IPS DF 19.7 (cell line): ENCODE measurements at regions not wholly inside any gene's neighbourhood (a gene's known extent, or its start where the extent isn't known, plus 50 kb on each side); places are given as distances from the start of the nearest gene placed in this dataset.

Experiments used
- DNase-seq: peaks from one replicate; pipeline ENCODE4 v3.0.0-alpha.2; 2013; ENCODE audit warnings: low read depth, low spot score

GRCh38 chr2:150981826-150982225 lies 279.8 kb downstream of the RBM43 start:
- no peak for DNase-seq

- DNase-seq: no peak
Measured at GRCh38 chr2:150978053-150978452, 283.6 kb downstream of the RBM43 start.

- peak; percentile 25 for DNase-seq
Measured at GRCh38 chr2:150977296-150977695, 284.4 kb downstream of the RBM43 start.

GRCh38 chr2:150976604-150977003 lies 285.1 kb downstream of the RBM43 start:
- no peak for DNase-seq

- no peak for DNase-seq
Measured at GRCh38 chr2:150974864-150975263, 286.8 kb downstream of the RBM43 start.

- DNase-seq: no peak
Measured at GRCh38 chr2:150974234-150974633, 287.4 kb downstream of the RBM43 start.

GRCh38 chr2:150971910-150972309 lies 289.8 kb downstream of the RBM43 start:
- DNase-seq: no peak

GRCh38 chr2:150963336-150963735 lies 298.3 kb downstream of the RBM43 start:
- DNase-seq: no peak

- no peak for DNase-seq
Measured at GRCh38 chr2:150955231-150955630, 306.4 kb downstream of the RBM43 start.

GRCh38 chr2:150946831-150947230 lies 314.8 kb downstream of the RBM43 start:
- no peak for DNase-seq

GRCh38 chr2:150944315-150944714 lies 317.3 kb downstream of the RBM43 start:
- no peak for DNase-seq

GRCh38 chr2:150939087-150939486 lies 322.6 kb downstream of the RBM43 start:
- no peak for DNase-seq

GRCh38 chr2:150938527-150938926 lies 323.1 kb downstream of the RBM43 start:
- DNase-seq: no peak

GRCh38 chr2:150937030-150937429 lies 324.6 kb downstream of the RBM43 start:
- no peak for DNase-seq

GRCh38 chr2:150931451-150931850 lies 330.2 kb downstream of the RBM43 start:
- no peak for DNase-seq

- DNase-seq: no peak
Measured at GRCh38 chr2:150925611-150926010, 336.1 kb downstream of the RBM43 start.

GRCh38 chr2:150924878-150925277 lies 336.8 kb downstream of the RBM43 start:
- no peak for DNase-seq

- no peak for DNase-seq
Measured at GRCh38 chr2:150919901-150920300, 341.8 kb downstream of the RBM43 start.

GRCh38 chr2:150917961-150918713 lies 343.5 kb downstream of the RBM43 start:
- DNase-seq: no peak

- no peak for DNase-seq
Measured at GRCh38 chr2:150916467-150917396, 344.9 kb downstream of the RBM43 start.

GRCh38 chr2:150911766-150912280 lies 349.8 kb downstream of the RBM43 start:
- DNase-seq: no peak

- no peak for DNase-seq
Measured at GRCh38 chr2:150909613-150910012, 352.1 kb downstream of the RBM43 start.

- no peak for DNase-seq
Measured at GRCh38 chr2:150909090-150909489, 352.6 kb downstream of the RBM43 start.
